ENCODE measurements at regions not wholly inside any gene's neighbourhood (a gene's known extent, or its start where the extent isn't known, plus 50 kb on each side); places are given as distances from the start of the nearest gene placed in this dataset.

GRCh38 chr1:87707411-87707810 lies 378.7 kb downstream of the LMO4 start:
- intact Hi-C loops (cut with DNase I; ENCODE audit: low total_unique reads): no loop called here
- Histone ChIP-seq H3K4me3 (no peak overlapping the region), H3K27me3 (replicated peaks in 1 of 7) (no peaks in the 10 kb centered on the region), H3K9me3 (peaks cover 0 to 13% (median 8%) of the 10 kb centered on the region in 8 donors), H3K27ac (no peak overlapping the region), H3K36me3 (no peaks in the 10 kb centered on the region), H3K4me1 (no peaks in the 10 kb centered on the region)
- 82 to 95% (median 88%) methylated on average over 7 of the region's 7 CpGs for WGBS, 5 donors
- TF ChIP-seq POLR2A (IDR thresholded peaks at IDR 0.05) (no peak), POLR2AphosphoS5 (IDR thresholded peaks at IDR 0.05) (no peak)
- no peak for DNase-seq

GRCh38 chr1:87712261-87713010 lies 383.8 kb downstream of the LMO4 start:
- intact Hi-C loops (cut with DNase I; ENCODE audit: low total_unique reads): no loop called here
- no peak for TF ChIP-seq POLR2A (IDR thresholded peaks at IDR 0.05)
- no peak for TF ChIP-seq POLR2AphosphoS5 (IDR thresholded peaks at IDR 0.05)
- TF ChIP-seq CTCF (IDR thresholded peaks at IDR 0.05 in 8 of 11, conservative IDR thresholded peaks at IDR 0.05 in 3 of 11): no peak
- 48 to 88% (median 83%) methylated on average over 2 of the region's 2 CpGs for WGBS, 5 donors

GRCh38 chr1:87714278-87714677 lies 385.6 kb downstream of the LMO4 start:
- no peaks in the 10 kb centered on the region for H3K36me3 ChIP-seq
- H3K9me3 ChIP-seq: no peaks in the 10 kb centered on the region
- H3K4me1 ChIP-seq: no peaks in the 10 kb centered on the region
- no peak overlapping the region for H3K4me3 ChIP-seq
- WGBS, 5 donors: 71 to 98% (median 93%) methylated on average over 2 of the region's 2 CpGs
- intact Hi-C loops (cut with DNase I; ENCODE audit: low total_unique reads): no loop called here
- TF ChIP-seq CTCF (IDR thresholded peaks at IDR 0.05 in 8 of 11, conservative IDR thresholded peaks at IDR 0.05 in 3 of 11) (no peak), POLR2AphosphoS5 (IDR thresholded peaks at IDR 0.05) (no peak), POLR2A (IDR thresholded peaks at IDR 0.05) (no peak)
- no peaks in the 10 kb centered on the region for H3K27me3 ChIP-seq (replicated peaks in 1 of 7)
- no peak for DNase-seq
- no peak overlapping the region for H3K27ac ChIP-seq

More at GRCh38 chr1:87712261-87713010, 383.8 kb downstream of the LMO4 start:
- Histone ChIP-seq H3K27me3 (replicated peaks in 1 of 7) (no peaks in the 10 kb centered on the region), H3K27ac (no peak overlapping the region), H3K4me1 (no peaks in the 10 kb centered on the region), H3K36me3 (no peaks in the 10 kb centered on the region), H3K9me3 (no peaks in the 10 kb centered on the region), H3K4me3 (no peak overlapping the region)
- DNase-seq: no peak

- intact Hi-C loops (cut with DNase I; ENCODE audit: low total_unique reads): no loop called here
Observed at GRCh38 chr1:87715052-87715451, 386.4 kb downstream of the LMO4 start.

More at GRCh38 chr1:87715052-87715451, 386.4 kb downstream of the LMO4 start:
- H3K27me3 ChIP-seq (replicated peaks in 1 of 7): no peaks in the 10 kb centered on the region
- no peak for DNase-seq
- 86 to 94% (median 87%) methylated on average over 3 of the region's 3 CpGs for WGBS, 5 donors
- H3K4me1 ChIP-seq: no peaks in the 10 kb centered on the region
- H3K4me3 ChIP-seq: no peak overlapping the region
- no peak overlapping the region for H3K27ac ChIP-seq
- H3K36me3 ChIP-seq: no peaks in the 10 kb centered on the region
- no peaks in the 10 kb centered on the region for H3K9me3 ChIP-seq
- TF ChIP-seq POLR2A (IDR thresholded peaks at IDR 0.05): no peak
- TF ChIP-seq POLR2AphosphoS5 (IDR thresholded peaks at IDR 0.05): no peak
- TF ChIP-seq CTCF (IDR thresholded peaks at IDR 0.05 in 8 of 11, conservative IDR thresholded peaks at IDR 0.05 in 3 of 11): no peak
